ENCODE measurements at regions not wholly inside any gene's neighbourhood (a gene's known extent, or its start where the extent isn't known, plus 50 kb on each side); places are given as distances from the start of the nearest gene placed in this dataset.
A peak's percentile ranks its signal among the peaks of the same experiment; 100 is the strongest.

GRCh38 chr7:131919920-131920709 is 363.7 kb upstream of the PODXL start:
- TF ChIP-seq POLR2AphosphoS5 (IDR thresholded peaks at IDR 0.05; ENCODE audit: low read depth, low read length) (no peak), POLR2A (IDR thresholded peaks at IDR 0.05; ENCODE audit: low read depth, low read length) (no peak), PAX5 (IDR thresholded peaks at IDR 0.05; ENCODE audit: insufficient read depth, low read length, severe bottlenecking) (no peak), TAF1 (IDR thresholded peaks at IDR 0.05; ENCODE audit: low read depth, low read length) (no peak), SPI1 (IDR thresholded peaks at IDR 0.05; ENCODE audit: low read depth, low read length) (peak; percentile 60)
